Ovary (tissue), 3 donors: ENCODE measurements at regions not wholly inside any gene's neighbourhood (a gene's known extent, or its start where the extent isn't known, plus 50 kb on each side); places are given as distances from the start of the nearest gene placed in this dataset.

Experiments
- EP300 ChIP-seq: sonication (generic); formaldehyde crosslinking; IDR thresholded peaks from one replicate; pipeline ENCODE4 v1.6.1; 2017; ENCODE audit warnings: antibody characterized with exemption
- POLR2A ChIP-seq: fragments of 450-650 bp; IDR thresholded peaks from one replicate; pipeline ENCODE4 v1.6.1; 2017; ENCODE audit warnings: antibody characterized with exemption, mild to moderate bottlenecking, moderate library complexity
- TF ChIP-seq, protein P1 (sequence below), 3 donors: fragments of 450-650 bp in 2 of 3; fragments of 200-600 bp in 1 of 3; IDR thresholded peaks; one replicate each; pipeline versions ENCODE4 v1.5.1 to v1.8.0; 2016 to 2022; ENCODE audit warnings: antibody characterized with exemption in 3 of 3, mild to moderate bottlenecking in 1 of 3
- donor health status: DM: no; HTN: no; CAD: no.

DNA sequence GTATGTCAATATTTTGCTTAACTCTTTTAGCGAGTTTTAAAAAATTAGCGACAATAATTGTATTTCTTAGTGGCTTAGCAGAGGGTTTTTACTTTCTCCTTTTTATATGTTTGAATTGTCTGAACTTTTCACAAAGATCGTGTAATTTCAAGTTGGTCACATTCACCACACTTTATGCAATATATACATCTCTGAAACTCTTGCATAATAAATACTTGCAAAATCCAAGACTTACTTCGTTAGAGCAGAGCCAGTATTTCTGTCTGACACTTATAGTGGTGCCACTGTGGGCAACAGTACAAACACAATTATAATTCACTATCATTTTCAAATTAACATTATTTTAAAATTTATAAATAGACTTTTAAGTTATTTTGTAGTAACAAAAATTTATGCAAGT is 62.0 kb downstream of the SUCNR1 start:
- TF ChIP-seq, protein P1, sequence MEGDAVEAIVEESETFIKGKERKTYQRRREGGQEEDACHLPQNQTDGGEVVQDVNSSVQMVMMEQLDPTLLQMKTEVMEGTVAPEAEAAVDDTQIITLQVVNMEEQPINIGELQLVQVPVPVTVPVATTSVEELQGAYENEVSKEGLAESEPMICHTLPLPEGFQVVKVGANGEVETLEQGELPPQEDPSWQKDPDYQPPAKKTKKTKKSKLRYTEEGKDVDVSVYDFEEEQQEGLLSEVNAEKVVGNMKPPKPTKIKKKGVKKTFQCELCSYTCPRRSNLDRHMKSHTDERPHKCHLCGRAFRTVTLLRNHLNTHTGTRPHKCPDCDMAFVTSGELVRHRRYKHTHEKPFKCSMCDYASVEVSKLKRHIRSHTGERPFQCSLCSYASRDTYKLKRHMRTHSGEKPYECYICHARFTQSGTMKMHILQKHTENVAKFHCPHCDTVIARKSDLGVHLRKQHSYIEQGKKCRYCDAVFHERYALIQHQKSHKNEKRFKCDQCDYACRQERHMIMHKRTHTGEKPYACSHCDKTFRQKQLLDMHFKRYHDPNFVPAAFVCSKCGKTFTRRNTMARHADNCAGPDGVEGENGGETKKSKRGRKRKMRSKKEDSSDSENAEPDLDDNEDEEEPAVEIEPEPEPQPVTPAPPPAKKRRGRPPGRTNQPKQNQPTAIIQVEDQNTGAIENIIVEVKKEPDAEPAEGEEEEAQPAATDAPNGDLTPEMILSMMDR (IDR thresholded peaks at IDR 0.05) = no peak
- no peak for TF ChIP-seq POLR2A
- no peak for TF ChIP-seq EP300
